ENCODE measurements at regions not wholly inside any gene's neighbourhood (a gene's known extent, or its start where the extent isn't known, plus 50 kb on each side); places are given as distances from the start of the nearest gene placed in this dataset.
"Not testable (repeated sequence)": the region's sequence is repeated elsewhere in the genome, so short reads cannot be mapped to it uniquely, and the experiment has no call there.

DNA sequence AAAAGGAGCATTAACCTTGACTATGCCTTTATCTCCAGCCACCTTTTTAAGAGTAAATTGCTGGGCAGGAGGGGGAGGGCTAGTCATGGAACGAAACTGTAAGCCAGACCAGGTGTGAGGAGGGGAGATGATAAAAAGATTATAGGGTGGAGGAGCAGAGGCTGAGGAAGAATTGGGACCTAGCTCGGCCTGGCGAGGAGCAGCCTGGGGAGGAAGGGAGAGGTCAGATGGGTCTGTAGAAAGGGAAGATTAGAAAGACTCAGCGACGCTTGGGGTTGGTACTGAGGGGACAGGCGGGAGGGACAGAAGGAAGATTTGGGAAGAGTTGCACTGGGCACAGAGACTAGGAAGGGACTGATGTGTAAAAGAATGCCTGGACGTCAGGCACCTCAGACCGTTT lies 58.4 kb upstream of the BMP2K start:
- FAIRE-seq: not testable (repeated sequence)

DNA sequence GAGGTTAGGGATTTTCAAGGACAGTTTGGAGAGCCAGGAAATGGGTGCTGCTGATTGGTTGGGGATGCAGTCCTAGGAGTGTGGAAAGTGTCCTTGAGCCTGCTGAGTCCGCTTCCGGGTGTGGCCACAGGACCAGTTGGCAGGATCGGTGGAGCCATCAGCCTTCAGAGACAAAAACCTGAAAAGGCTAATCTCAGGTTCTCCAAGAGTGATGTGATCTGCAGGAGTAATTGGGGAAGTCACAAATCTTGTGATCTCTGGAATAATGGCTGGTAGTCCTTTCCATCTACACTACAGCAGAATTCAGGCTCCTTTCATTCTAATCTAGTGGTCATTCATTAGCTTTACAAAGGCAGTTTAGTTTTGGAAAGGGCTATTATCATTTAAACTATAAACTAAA lies 55.9 kb upstream of the BMP2K start:
- no peak for FAIRE-seq

More for the DNA sequence above, 58.4 kb upstream of the BMP2K start:
- H3K9me3 ChIP-seq (ENCODE audit: control insufficient read depth in 2 of 3, insufficient read depth in 1 of 3, low read length in 3 of 3); H3K27me3 ChIP-seq (ENCODE audit: control insufficient read depth, insufficient read depth, low read length); DNase-seq; intact Hi-C loops (cut with DNase I); H3K9ac ChIP-seq (ENCODE audit: low read length in 3 of 3); H3K4me3 ChIP-seq (ENCODE audit: low read length in 3 of 3); H3K36me3 ChIP-seq (ENCODE audit: control insufficient read depth in 2 of 3, insufficient read depth in 3 of 3, low read length in 3 of 3); H3K27ac ChIP-seq (ENCODE audit: low read depth in 2 of 2, low read length in 2 of 2); H3K4me1 ChIP-seq (ENCODE audit: control insufficient read depth in 2 of 3, insufficient read depth in 2 of 3, low read depth in 1 of 3, low read length in 3 of 3): not testable (repeated sequence)

GRCh38 chr4:78720994-78721677 lies 55.0 kb upstream of the BMP2K start:
- no peak overlapping the region for H3K27ac ChIP-seq (ENCODE audit: low read depth in 2 of 2, low read length in 2 of 2)
- FAIRE-seq (no peak), DNase-seq (peak in 1 of 5 donors; percentile 35)
- no peak overlapping the region for H3K9ac ChIP-seq (ENCODE audit: low read length in 3 of 3)
- H3K27me3 ChIP-seq (ENCODE audit: control insufficient read depth, insufficient read depth, low read length): no peaks in the 10 kb centered on the region
- TF ChIP-seq CTCF (IDR thresholded peaks at IDR 0.05; ENCODE audit: borderline replicate concordance, extremely low read depth, insufficient read depth): no peak
- no peaks in the 10 kb centered on the region for H3K4me1 ChIP-seq (ENCODE audit: control insufficient read depth in 2 of 3, insufficient read depth in 2 of 3, low read depth in 1 of 3, low read length in 3 of 3)
- intact Hi-C loops (cut with DNase I): no loop called here
- no peak overlapping the region for H3K4me3 ChIP-seq (ENCODE audit: low read length in 3 of 3)
- H3K36me3 ChIP-seq (ENCODE audit: control insufficient read depth in 2 of 3, insufficient read depth in 3 of 3, low read length in 3 of 3): no peaks in the 10 kb centered on the region
- no peaks in the 10 kb centered on the region for H3K9me3 ChIP-seq (ENCODE audit: control insufficient read depth in 2 of 3, insufficient read depth in 1 of 3, low read length in 3 of 3)

More for the DNA sequence above, 55.9 kb upstream of the BMP2K start:
- no peak for DNase-seq
- H3K36me3 ChIP-seq (ENCODE audit: control insufficient read depth in 2 of 3, insufficient read depth in 3 of 3, low read length in 3 of 3): no peaks in the 10 kb centered on the region
- no peaks in the 10 kb centered on the region for H3K9me3 ChIP-seq (ENCODE audit: control insufficient read depth in 2 of 3, insufficient read depth in 1 of 3, low read length in 3 of 3)
- H3K27ac ChIP-seq (ENCODE audit: low read depth in 2 of 2, low read length in 2 of 2): no peak overlapping the region
- H3K4me3 ChIP-seq (ENCODE audit: low read length in 3 of 3): no peak overlapping the region
- no peak overlapping the region for H3K9ac ChIP-seq (ENCODE audit: low read length in 3 of 3)
- no peaks in the 10 kb centered on the region for H3K4me1 ChIP-seq (ENCODE audit: control insufficient read depth in 2 of 3, insufficient read depth in 2 of 3, low read depth in 1 of 3, low read length in 3 of 3)
- TF ChIP-seq CTCF (IDR thresholded peaks at IDR 0.05; ENCODE audit: borderline replicate concordance, extremely low read depth, insufficient read depth): no peak
- H3K27me3 ChIP-seq (ENCODE audit: control insufficient read depth, insufficient read depth, low read length): no peaks in the 10 kb centered on the region
- intact Hi-C loops (cut with DNase I): no loop called here

DNA sequence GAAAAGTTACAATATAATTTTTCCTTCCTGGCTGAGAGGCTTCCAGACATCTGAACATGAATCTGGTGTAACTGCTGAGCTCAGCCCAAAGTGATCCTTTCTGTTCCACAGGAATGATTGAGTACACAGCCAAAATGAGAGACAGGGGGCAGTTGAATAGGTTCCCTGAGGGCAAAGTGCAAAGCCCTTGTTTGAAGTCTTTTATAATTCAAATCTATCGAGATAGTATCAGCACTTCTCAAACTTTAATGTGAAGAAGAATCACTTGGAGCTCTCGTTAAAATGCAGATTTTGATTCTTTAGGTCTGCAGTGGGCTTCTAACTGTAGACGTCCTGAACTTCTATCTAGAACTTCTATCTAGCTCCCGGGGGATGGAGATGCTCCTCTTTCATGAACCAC lies 54.4 kb upstream of the BMP2K start:
- intact Hi-C loops (cut with DNase I): no loop called here
- no peak for TF ChIP-seq CTCF (IDR thresholded peaks at IDR 0.05; ENCODE audit: borderline replicate concordance, extremely low read depth, insufficient read depth)
- H3K4me1 ChIP-seq (ENCODE audit: control insufficient read depth in 2 of 3, insufficient read depth in 2 of 3, low read depth in 1 of 3, low read length in 3 of 3): no peaks in the 10 kb centered on the region
- no peak overlapping the region for H3K9ac ChIP-seq (ENCODE audit: low read length in 3 of 3)
- no peaks in the 10 kb centered on the region for H3K36me3 ChIP-seq (ENCODE audit: control insufficient read depth in 2 of 3, insufficient read depth in 3 of 3, low read length in 3 of 3)
- FAIRE-seq: no peak
- no peak overlapping the region for H3K27ac ChIP-seq (ENCODE audit: low read depth in 2 of 2, low read length in 2 of 2)
- no peaks in the 10 kb centered on the region for H3K9me3 ChIP-seq (ENCODE audit: control insufficient read depth in 2 of 3, insufficient read depth in 1 of 3, low read length in 3 of 3)
- H3K4me3 ChIP-seq (ENCODE audit: low read length in 3 of 3): no peak overlapping the region
- H3K27me3 ChIP-seq (ENCODE audit: control insufficient read depth, insufficient read depth, low read length): no peaks in the 10 kb centered on the region
- DNase-seq: no peak
